Gastroesophageal sphincter (tissue), 4 donors: ENCODE measurements at regions not wholly inside any gene's neighbourhood (a gene's known extent, or its start where the extent isn't known, plus 50 kb on each side); places are given as distances from the start of the nearest gene placed in this dataset.

ENCODE experiments used
- ATAC-seq: fragments of 150-250 bp; one replicate; pipeline ENCODE4 v1.9.1; 2016; ENCODE audit warnings: mild to moderate bottlenecking, moderate library complexity
- H3K27ac ChIP-seq, 4 donors: fragments of 200-600 bp; sonication (generic) in 3 of 4; 1 replicate in 3 of 4; 2 replicates in 1 of 4; pipeline ENCODE4 v1.5.1; 2016 to 2019
- H3K27me3 ChIP-seq: fragments of 200-600 bp; sonication (generic); one replicate; pipeline ENCODE4 v1.5.1; 2019
- H3K36me3 ChIP-seq, 2 donors: fragments of 200-600 bp; sonication (generic); one replicate each; pipeline ENCODE4 v1.5.1; 2019; ENCODE audit warnings: control low read depth in 1 of 2
- H3K4me1 ChIP-seq, 3 donors: fragments of 200-600 bp; sonication (generic); 1 replicate in 2 of 3; 2 replicates in 1 of 3; pipeline ENCODE4 v1.5.1; 2016 to 2019; ENCODE audit warnings: control low read depth in 2 of 3
- H3K4me3 ChIP-seq, 2 donors: fragments of 200-600 bp; sonication (generic); one replicate each; pipeline ENCODE4 v1.5.1; 2019; ENCODE audit warnings: mild to moderate bottlenecking in 1 of 2, moderate library complexity in 1 of 2
- H3K9me3 ChIP-seq, 3 donors: fragments of 200-600 bp; sonication (generic); one replicate each; pipeline ENCODE4 v1.5.1; 2017 to 2019; ENCODE audit warnings: control low read depth in 2 of 3
- EP300 ChIP-seq: sonication (generic); formaldehyde crosslinking; IDR thresholded peaks from one replicate; pipeline ENCODE4 v1.6.1; 2017; ENCODE audit warnings: antibody characterized with exemption, mild to moderate bottlenecking
- POLR2A ChIP-seq, 2 donors: fragments of 450-650 bp; IDR thresholded peaks; one replicate each; pipeline ENCODE4 v1.6.1; 2017; ENCODE audit warnings: antibody characterized with exemption in 2 of 2, mild to moderate bottlenecking in 2 of 2, moderate library complexity in 1 of 2
- POLR2AphosphoS5 ChIP-seq: sonication (generic); formaldehyde crosslinking; IDR thresholded peaks from one replicate; pipeline ENCODE4 v1.6.1; 2017; ENCODE audit warnings: antibody characterized with exemption
- WGBS, 2 donors: methylation state at CpG; one replicate each; pipeline ENCODE4 v1.1.5; 2018; ENCODE audit warnings: low coverage in 1 of 2; 5-methylcytosine and 5-hydroxymethylcytosine counted together
- TF ChIP-seq, protein P1 (sequence below), 4 experiments: fragments of 200-600 bp in 2 of 4; fragments of 450-650 bp in 2 of 4; sonication (generic) in 1 of 4; IDR thresholded peaks; one replicate each; pipeline ENCODE4 v1.5.1; 2017 to 2019; ENCODE audit warnings: antibody characterized with exemption in 4 of 4, mild to moderate bottlenecking in 2 of 4, moderate library complexity in 2 of 4

DNA sequence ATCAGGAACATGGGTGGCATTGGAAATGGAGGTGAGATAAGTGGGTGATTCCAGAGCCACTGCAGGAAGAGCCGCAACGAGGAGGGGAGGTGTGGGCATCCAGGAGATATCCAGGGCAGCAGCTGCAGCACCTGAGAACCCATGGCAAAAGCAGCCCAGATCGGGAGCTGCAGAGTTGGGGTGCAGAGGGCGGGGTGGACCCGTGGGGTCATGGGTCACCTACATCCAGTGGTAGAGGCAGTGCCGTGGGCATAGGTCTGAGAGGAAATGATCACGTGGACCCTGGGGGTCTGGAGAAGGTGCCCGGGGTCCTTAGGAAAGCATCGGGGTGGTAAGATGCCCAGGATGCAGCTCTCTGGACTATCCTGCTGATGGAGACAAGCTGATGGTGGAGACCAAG, 530.0 kb downstream of the GLRX3 start:
- Histone ChIP-seq H3K36me3 (no peaks in the 10 kb centered on the region), H3K4me3 (no peak overlapping the region), H3K4me1 (no peaks in the 10 kb centered on the region), H3K9me3 (no peaks in the 10 kb centered on the region), H3K27ac (no peak overlapping the region), H3K27me3 (no peaks in the 10 kb centered on the region)
- TF ChIP-seq POLR2AphosphoS5 (no peak), POLR2A (IDR thresholded peaks at IDR 0.05) (no peak), EP300 (no peak)
- TF ChIP-seq, protein P1, sequence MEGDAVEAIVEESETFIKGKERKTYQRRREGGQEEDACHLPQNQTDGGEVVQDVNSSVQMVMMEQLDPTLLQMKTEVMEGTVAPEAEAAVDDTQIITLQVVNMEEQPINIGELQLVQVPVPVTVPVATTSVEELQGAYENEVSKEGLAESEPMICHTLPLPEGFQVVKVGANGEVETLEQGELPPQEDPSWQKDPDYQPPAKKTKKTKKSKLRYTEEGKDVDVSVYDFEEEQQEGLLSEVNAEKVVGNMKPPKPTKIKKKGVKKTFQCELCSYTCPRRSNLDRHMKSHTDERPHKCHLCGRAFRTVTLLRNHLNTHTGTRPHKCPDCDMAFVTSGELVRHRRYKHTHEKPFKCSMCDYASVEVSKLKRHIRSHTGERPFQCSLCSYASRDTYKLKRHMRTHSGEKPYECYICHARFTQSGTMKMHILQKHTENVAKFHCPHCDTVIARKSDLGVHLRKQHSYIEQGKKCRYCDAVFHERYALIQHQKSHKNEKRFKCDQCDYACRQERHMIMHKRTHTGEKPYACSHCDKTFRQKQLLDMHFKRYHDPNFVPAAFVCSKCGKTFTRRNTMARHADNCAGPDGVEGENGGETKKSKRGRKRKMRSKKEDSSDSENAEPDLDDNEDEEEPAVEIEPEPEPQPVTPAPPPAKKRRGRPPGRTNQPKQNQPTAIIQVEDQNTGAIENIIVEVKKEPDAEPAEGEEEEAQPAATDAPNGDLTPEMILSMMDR (IDR thresholded peaks at IDR 0.05) = no peak
- no peak for ATAC-seq
- 85 to 87% methylated on average over 9 of the region's 9 CpGs for WGBS, 2 donors

DNA sequence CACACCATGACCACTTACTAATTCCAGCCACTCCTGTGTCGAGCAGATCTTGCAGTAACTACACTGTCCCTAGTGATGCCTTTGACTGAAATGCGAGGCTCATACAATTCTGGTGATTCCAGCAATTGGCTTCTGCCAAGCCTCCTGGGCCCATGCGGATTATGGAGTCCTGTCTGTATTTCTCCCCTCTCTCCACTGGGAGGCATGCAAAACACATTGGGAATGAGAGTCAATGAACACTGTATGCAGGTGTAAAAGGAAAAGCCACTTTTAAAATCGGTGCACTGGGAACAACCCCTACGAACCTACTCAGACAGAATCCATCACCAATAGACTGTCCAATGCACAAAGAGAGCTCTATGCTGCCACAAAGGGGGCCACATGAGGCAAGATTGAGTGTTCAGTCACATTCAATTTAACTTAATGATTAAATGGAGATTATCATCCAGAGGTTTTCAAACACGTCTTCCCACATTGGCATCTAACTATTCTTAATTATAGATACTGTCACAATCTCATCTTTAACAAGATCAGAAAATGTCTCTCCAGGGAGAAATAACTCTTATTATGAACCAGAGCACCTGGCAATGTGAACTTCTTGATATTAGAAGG, 550.6 kb downstream of the GLRX3 start:
- Histone ChIP-seq H3K4me1 (no peaks in the 10 kb centered on the region), H3K4me3 (no peak overlapping the region), H3K27me3 (no peaks in the 10 kb centered on the region), H3K27ac (no peak overlapping the region), H3K36me3 (no peaks in the 10 kb centered on the region), H3K9me3 (peaks cover 0 to 16% (median 0%) of the 10 kb centered on the region in 3 donors)
- WGBS, 2 donors = 18 to 48% methylated on average over 6 of the region's 6 CpGs
- ATAC-seq = no peak
- TF ChIP-seq, protein P1 (IDR thresholded peaks at IDR 0.05) = no peak
- TF ChIP-seq EP300 (no peak), POLR2A (IDR thresholded peaks at IDR 0.05) (no peak), POLR2AphosphoS5 (no peak)

DNA sequence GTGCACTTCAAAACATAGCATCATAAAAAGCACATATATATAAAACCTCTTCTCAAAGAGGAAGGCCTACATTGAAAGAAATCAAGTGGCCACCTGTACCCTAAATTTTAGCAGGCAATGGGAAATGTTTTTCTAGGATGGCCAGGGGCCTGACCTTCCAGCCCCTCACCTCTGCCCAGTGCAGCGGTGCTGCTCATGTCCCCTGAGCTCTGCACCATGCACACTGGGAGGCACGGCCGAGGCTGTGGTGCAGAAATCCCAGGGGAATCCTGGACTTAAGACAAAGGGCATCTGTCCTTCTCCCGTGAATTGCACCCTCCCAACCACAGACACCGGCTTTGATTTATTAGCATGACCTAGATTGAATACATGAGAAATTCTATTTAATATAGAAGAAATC, 551.4 kb downstream of the GLRX3 start:
- H3K27ac ChIP-seq = no peak overlapping the region
- TF ChIP-seq, protein P1 (IDR thresholded peaks at IDR 0.05) = no peak
- TF ChIP-seq EP300 (no peak), POLR2A (IDR thresholded peaks at IDR 0.05) (no peak), POLR2AphosphoS5 (no peak)
- H3K27me3 ChIP-seq = no peaks in the 10 kb centered on the region
- no peak for ATAC-seq
- peaks cover 0 to 16% (median 0%) of the 10 kb centered on the region in 3 donors for H3K9me3 ChIP-seq
- no peaks in the 10 kb centered on the region for H3K36me3 ChIP-seq
- WGBS, 2 donors = 42 to 52% methylated on average over 3 to 4 of the region's 5 CpGs
- no peak overlapping the region for H3K4me3 ChIP-seq
- no peaks in the 10 kb centered on the region for H3K4me1 ChIP-seq

DNA sequence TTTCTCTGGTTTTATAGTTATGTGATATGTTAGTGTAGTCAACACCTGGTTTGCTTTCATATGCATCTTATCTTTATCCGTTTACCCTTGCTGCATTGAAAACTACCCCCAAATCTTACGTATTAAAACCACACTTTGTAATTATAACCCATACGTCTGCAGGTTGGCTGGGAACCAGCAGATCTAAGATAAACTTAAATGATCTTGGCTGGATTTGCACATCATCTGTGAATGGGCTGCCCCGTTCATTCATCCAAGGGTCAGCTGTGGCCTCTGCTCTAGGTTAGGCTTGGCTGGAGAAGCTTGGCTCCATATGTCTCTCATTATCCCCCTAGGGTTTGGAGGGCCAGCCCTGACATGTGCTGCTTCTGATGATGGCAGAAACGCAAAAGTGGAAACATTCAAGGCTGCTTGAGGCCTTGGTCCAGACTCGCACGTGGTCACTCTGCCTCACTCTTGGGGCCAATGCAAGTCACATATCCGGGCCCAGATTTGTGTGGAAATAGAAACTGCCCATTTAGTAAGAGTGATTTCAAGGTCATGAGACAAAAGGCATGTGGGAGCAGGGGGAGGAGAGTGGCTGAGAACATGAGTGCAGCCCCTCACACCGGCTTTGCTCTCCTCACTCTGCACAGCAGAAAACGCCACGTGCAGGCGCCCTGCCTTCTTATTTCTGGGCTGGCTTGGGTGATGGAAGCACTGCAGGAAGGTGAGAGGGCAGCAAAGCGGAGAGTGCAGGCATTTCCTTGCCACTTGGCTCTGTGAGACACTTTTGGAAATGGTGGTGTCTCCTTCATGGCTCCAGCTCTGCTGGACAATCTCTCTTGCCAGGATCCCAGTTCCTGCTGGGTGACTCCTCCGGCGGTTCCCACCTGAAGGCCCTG, 553.8 kb downstream of the GLRX3 start:
- H3K27ac ChIP-seq = no peak overlapping the region
- TF ChIP-seq, protein P1 (IDR thresholded peaks at IDR 0.05) = no peak
- TF ChIP-seq POLR2A (IDR thresholded peaks at IDR 0.05) = no peak
- no peak for TF ChIP-seq EP300
- no peak for TF ChIP-seq POLR2AphosphoS5
- H3K4me1 ChIP-seq = no peaks in the 10 kb centered on the region
- peaks cover 0 to 6% (median 0%) of the 10 kb centered on the region in 3 donors for H3K9me3 ChIP-seq
- H3K4me3 ChIP-seq = no peak overlapping the region
- H3K36me3 ChIP-seq = no peaks in the 10 kb centered on the region
- no peak for ATAC-seq
- H3K27me3 ChIP-seq = no peaks in the 10 kb centered on the region
- WGBS, 2 donors = 61 to 76% methylated on average over 4 to 9 of the region's 15 CpGs

DNA sequence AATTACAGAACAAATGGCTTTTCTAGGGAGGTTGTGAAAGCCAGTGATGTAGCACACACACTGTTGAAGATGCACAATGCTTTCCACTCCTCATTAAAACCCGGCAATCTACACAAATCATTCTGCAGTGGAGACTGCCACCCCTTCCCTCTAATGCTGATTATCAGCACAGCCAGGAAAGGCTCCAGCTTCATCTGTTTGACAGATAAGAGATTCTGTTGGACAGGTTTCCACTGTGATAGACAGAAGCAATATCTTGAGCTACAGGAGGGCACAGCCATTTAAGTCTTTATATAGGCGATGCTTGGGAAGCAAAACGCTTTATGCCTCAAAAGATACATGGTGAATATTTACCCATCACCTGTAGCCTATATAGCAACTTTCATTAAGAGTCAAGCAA, 555.6 kb downstream of the GLRX3 start:
- TF ChIP-seq, protein P1 (IDR thresholded peaks at IDR 0.05) = no peak
- TF ChIP-seq EP300 (no peak), POLR2AphosphoS5 (no peak), POLR2A (IDR thresholded peaks at IDR 0.05) (no peak)
- 25 to 72% methylated on average over 1 to 3 of the region's 3 CpGs for WGBS, 2 donors
- Histone ChIP-seq H3K27ac (no peak overlapping the region), H3K36me3 (no peaks in the 10 kb centered on the region), H3K9me3 (no peaks in the 10 kb centered on the region), H3K4me3 (no peak overlapping the region), H3K4me1 (no peaks in the 10 kb centered on the region), H3K27me3 (no peaks in the 10 kb centered on the region)
- ATAC-seq = no peak
